ENCODE measurements at regions not wholly inside any gene's neighbourhood (a gene's known extent, or its start where the extent isn't known, plus 50 kb on each side); places are given as distances from the start of the nearest gene placed in this dataset.

DNA sequence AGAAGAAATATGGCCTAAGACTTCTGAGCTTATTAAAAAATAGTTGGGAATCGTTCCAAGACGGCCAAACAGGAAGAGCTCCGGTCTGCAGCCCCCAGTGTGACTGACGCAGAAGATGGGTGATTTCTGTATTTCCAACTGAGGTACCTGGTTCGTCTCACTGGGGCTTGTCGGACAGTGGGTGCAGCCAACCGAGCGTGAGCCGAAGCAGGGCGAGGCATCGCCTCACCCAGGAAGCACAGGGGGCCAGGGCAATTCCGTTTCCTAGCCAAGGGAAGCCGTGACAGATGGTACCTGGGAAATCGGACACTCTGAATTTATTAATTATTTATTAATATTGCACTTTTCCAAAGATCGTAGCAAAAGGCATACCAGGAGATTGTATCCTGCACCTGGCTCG lies 857.8 kb downstream of the C12orf50 start:
- TF ChIP-seq EZH2 (IDR thresholded peaks at IDR 0.05; ENCODE audit: borderline replicate concordance, insufficient read depth, low read depth, low read length, poor library complexity, severe bottlenecking) (no peak), CTCF (IDR thresholded peaks at IDR 0.05) (no peak)
- no peaks in the 10 kb centered on the region for H4K20me1 ChIP-seq (ENCODE audit: control insufficient read depth, insufficient read depth, low read length, poor library complexity, severe bottlenecking)
- H3K4me1 ChIP-seq (ENCODE audit: control insufficient read depth in 2 of 2, insufficient read depth in 2 of 2, low read length in 2 of 2): no peaks in the 10 kb centered on the region
- H3K36me3 ChIP-seq (replicated peaks in 1 of 2; ENCODE audit: control extremely low read depth in 1 of 2, control insufficient read depth in 1 of 2, extremely low read depth in 1 of 2, insufficient read depth in 2 of 2, low read length in 1 of 2): no peaks in the 10 kb centered on the region
- DNase-seq: no peak
- no peaks in the 10 kb centered on the region for H3K79me2 ChIP-seq (ENCODE audit: control insufficient read depth, insufficient read depth, low read length)
- H3K9me3 Mint-ChIP-seq (ENCODE audit: insufficient read depth): peaks cover 3% of the 10 kb centered on the region
- intact Hi-C loops (cut with micrococcal nuclease): no loop called here
- no peak overlapping the region for H3K4me2 ChIP-seq (replicated peaks; ENCODE audit: low read depth, low read length, poor library complexity, severe bottlenecking)
- WGBS (ENCODE audit: insufficient coverage): 90% methylated on average over 9 of the region's 16 CpGs
- POLR2A ChIA-PET: no interaction called here
- H2AFZ ChIP-seq (ENCODE audit: insufficient read depth, low read depth, low read length, poor library complexity, severe bottlenecking): no peak overlapping the region
- no peaks in the 10 kb centered on the region for H3K27me3 Mint-ChIP-seq
- no peaks in the 10 kb centered on the region for H3K27me3 ChIP-seq (replicated peaks in 1 of 4; ENCODE audit: control extremely low read depth in 1 of 4, control insufficient read depth in 3 of 4, insufficient read depth in 4 of 4, low read length in 3 of 4)
- H3K4me1 Mint-ChIP-seq: no peaks in the 10 kb centered on the region
- H3K27ac Mint-ChIP-seq: no peak overlapping the region
- CTCF ChIA-PET: no interaction called here
- no peaks in the 10 kb centered on the region for H3K9me3 ChIP-seq (ENCODE audit: control extremely low read depth in 1 of 3, control insufficient read depth in 2 of 3, insufficient read depth in 1 of 3, low read length in 2 of 3)
- H3K27ac ChIP-seq (ENCODE audit: low read length in 2 of 2): no peak overlapping the region
- H3K9ac ChIP-seq (ENCODE audit: low read length): no peak overlapping the region
- H3K4me3 ChIP-seq (ENCODE audit: control extremely low read depth in 1 of 5, extremely low read depth in 1 of 5, insufficient read depth in 1 of 5, low read depth in 2 of 5, low read length in 4 of 5): no peak overlapping the region
- no peak overlapping the region for H3K4me3 Mint-ChIP-seq
- no peak for ATAC-seq (ENCODE audit: low read depth)

GRCh38 chr12:87169010-87169409 lies 860.2 kb downstream of the C12orf50 start:
- no peak overlapping the region for H3K27ac Mint-ChIP-seq
- Histone ChIP-seq H3K27me3 (replicated peaks in 1 of 4; ENCODE audit: control extremely low read depth in 1 of 4, control insufficient read depth in 3 of 4, insufficient read depth in 4 of 4, low read length in 3 of 4) (no peaks in the 10 kb centered on the region), H3K4me2 (replicated peaks; ENCODE audit: low read depth, low read length, poor library complexity, severe bottlenecking) (no peak overlapping the region), H3K9me3 (ENCODE audit: control extremely low read depth in 1 of 3, control insufficient read depth in 2 of 3, insufficient read depth in 1 of 3, low read length in 2 of 3) (peaks cover 1 to 13% (median 9%) of the 10 kb centered on the region in 3 donors), H3K27ac (ENCODE audit: low read length in 2 of 2) (no peak overlapping the region), H3K9ac (ENCODE audit: low read length) (no peak overlapping the region), H4K20me1 (ENCODE audit: control insufficient read depth, insufficient read depth, low read length, poor library complexity, severe bottlenecking) (no peaks in the 10 kb centered on the region), H3K36me3 (replicated peaks in 1 of 2; ENCODE audit: control extremely low read depth in 1 of 2, control insufficient read depth in 1 of 2, extremely low read depth in 1 of 2, insufficient read depth in 2 of 2, low read length in 1 of 2) (no peaks in the 10 kb centered on the region), H3K79me2 (ENCODE audit: control insufficient read depth, insufficient read depth, low read length) (no peaks in the 10 kb centered on the region), H2AFZ (ENCODE audit: insufficient read depth, low read depth, low read length, poor library complexity, severe bottlenecking) (no peak overlapping the region), H3K4me3 (ENCODE audit: control extremely low read depth in 1 of 5, extremely low read depth in 1 of 5, insufficient read depth in 1 of 5, low read depth in 2 of 5, low read length in 4 of 5) (no peak overlapping the region), H3K4me1 (ENCODE audit: control insufficient read depth in 2 of 2, insufficient read depth in 2 of 2, low read length in 2 of 2) (no peaks in the 10 kb centered on the region)
- no peaks in the 10 kb centered on the region for H3K4me1 Mint-ChIP-seq
- ChIA-PET CTCF (no interaction called here), POLR2A (no interaction called here)
- no peaks in the 10 kb centered on the region for H3K27me3 Mint-ChIP-seq
- H3K9me3 Mint-ChIP-seq (ENCODE audit: insufficient read depth): peaks cover 6% of the 10 kb centered on the region
- H3K4me3 Mint-ChIP-seq: no peak overlapping the region
- no peak for TF ChIP-seq CTCF (IDR thresholded peaks at IDR 0.05)
- no peak for TF ChIP-seq EZH2 (IDR thresholded peaks at IDR 0.05; ENCODE audit: borderline replicate concordance, insufficient read depth, low read depth, low read length, poor library complexity, severe bottlenecking)
- intact Hi-C loops (cut with micrococcal nuclease): no loop called here
- DNase-seq: no peak
- ATAC-seq (ENCODE audit: low read depth): no peak

Data from B cell (primary cell).